ENCODE measurements at regions not wholly inside any gene's neighbourhood (a gene's known extent, or its start where the extent isn't known, plus 50 kb on each side); places are given as distances from the start of the nearest gene placed in this dataset.
A peak's percentile ranks its signal among the peaks of the same experiment; 100 is the strongest.
"Not testable (repeated sequence)": the region's sequence is repeated elsewhere in the genome, so short reads cannot be mapped to it uniquely, and the experiment has no call there.

DNA sequence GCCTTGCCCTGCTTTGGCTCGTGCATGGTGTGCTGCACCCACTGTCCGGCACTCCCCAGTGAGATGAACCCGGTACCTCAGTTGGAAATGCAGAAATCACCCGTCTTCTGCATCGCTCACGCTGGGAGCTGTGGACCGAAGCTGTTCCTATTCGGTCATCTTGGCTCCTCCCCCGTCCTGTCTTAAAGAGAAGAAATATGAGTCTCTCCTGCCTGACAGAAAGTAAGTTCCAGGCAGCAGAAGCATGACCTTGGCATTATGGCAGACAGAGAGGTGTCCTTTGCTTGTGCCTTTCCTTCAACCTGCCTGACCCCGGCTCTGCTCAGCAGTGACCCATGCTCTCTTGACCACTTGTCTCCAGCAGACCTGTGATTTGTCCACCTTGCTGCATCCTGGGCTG is 62.5 kb upstream of the CYP1B1 start:
- no peak for ATAC-seq
- no peak overlapping the region for H3K27ac ChIP-seq
- intact Hi-C loops (cut with DNase I) = no loop called here
- no peak for DNase-seq
- TF ChIP-seq, protein P1, sequence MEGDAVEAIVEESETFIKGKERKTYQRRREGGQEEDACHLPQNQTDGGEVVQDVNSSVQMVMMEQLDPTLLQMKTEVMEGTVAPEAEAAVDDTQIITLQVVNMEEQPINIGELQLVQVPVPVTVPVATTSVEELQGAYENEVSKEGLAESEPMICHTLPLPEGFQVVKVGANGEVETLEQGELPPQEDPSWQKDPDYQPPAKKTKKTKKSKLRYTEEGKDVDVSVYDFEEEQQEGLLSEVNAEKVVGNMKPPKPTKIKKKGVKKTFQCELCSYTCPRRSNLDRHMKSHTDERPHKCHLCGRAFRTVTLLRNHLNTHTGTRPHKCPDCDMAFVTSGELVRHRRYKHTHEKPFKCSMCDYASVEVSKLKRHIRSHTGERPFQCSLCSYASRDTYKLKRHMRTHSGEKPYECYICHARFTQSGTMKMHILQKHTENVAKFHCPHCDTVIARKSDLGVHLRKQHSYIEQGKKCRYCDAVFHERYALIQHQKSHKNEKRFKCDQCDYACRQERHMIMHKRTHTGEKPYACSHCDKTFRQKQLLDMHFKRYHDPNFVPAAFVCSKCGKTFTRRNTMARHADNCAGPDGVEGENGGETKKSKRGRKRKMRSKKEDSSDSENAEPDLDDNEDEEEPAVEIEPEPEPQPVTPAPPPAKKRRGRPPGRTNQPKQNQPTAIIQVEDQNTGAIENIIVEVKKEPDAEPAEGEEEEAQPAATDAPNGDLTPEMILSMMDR (IDR thresholded peaks at IDR 0.05) = no peak
- H3K9me3 ChIP-seq = no peaks in the 10 kb centered on the region
- no peak overlapping the region for H3K4me3 ChIP-seq
- no peaks in the 10 kb centered on the region for H3K27me3 ChIP-seq
- H3K4me1 ChIP-seq = no peaks in the 10 kb centered on the region
- H3K36me3 ChIP-seq = no peaks in the 10 kb centered on the region

DNA sequence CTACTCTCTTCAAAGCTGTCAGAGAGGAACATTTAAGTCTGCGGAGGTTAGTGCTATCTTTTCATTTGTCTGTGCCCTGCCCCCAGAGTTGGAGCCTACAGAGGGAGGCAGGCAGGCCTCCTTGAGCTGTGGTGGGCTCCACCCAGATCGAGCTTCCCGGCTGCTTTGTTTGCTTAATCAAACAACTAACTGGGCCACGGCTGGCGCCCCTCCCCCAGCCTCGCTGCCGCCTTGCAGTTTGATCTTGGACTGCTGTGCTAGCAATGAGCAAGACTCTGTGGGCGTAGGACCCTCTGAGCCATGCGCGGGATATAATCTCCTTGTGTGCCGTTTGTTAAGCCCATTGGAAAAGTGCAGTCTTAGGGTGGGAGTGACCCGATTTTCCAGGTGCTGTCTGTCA is 62.0 kb upstream of the CYP1B1 start:
- H3K4me1 ChIP-seq; H3K9me3 ChIP-seq; intact Hi-C loops (cut with DNase I); H3K36me3 ChIP-seq; H3K27ac ChIP-seq; ATAC-seq; H3K4me3 ChIP-seq; H3K27me3 ChIP-seq; DNase-seq: not testable (repeated sequence)

DNA sequence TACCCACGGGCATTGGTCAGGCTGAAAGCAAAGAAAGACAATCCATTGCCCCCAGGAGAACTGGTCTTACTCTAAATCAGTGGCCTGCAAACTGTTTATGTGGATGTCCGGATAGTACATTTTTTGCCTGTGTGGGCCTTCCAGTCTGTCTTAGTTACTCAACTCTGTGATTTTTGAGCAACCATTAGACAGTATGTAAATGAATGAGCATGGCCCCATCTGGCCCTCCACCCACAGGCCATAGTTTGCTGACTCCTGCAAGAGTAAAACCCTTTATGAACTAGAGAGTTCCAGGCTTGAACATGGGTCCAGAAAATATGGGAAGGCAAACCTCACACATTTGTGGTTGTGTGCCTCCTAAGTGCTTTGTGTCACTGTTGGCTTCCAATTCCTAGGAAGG is 55.7 kb upstream of the CYP1B1 start:
- H3K9me3 ChIP-seq = no peaks in the 10 kb centered on the region
- H3K4me1 ChIP-seq = peaks cover 8% of the 10 kb centered on the region
- H3K36me3 ChIP-seq = no peaks in the 10 kb centered on the region
- no peaks in the 10 kb centered on the region for H3K27me3 ChIP-seq
- intact Hi-C loops (cut with DNase I) = no loop called here
- DNase-seq = no peak
- peak; percentile 55 for ATAC-seq
- no peak overlapping the region for H3K4me3 ChIP-seq
- peak overlapping the region; percentile 47 for H3K27ac ChIP-seq
- TF ChIP-seq, protein P1 (IDR thresholded peaks at IDR 0.05) = no peak

GRCh38 chr2:38130876-38131275 is 54.9 kb upstream of the CYP1B1 start:
- no peak overlapping the region for H3K4me3 ChIP-seq
- DNase-seq (no peak), ATAC-seq (peak; percentile 77)
- peak overlapping the region; percentile 63 for H3K27ac ChIP-seq
- no peaks in the 10 kb centered on the region for H3K27me3 ChIP-seq
- no peaks in the 10 kb centered on the region for H3K9me3 ChIP-seq
- intact Hi-C loops (cut with DNase I) = no loop called here
- H3K36me3 ChIP-seq = no peaks in the 10 kb centered on the region
- TF ChIP-seq, protein P1 (IDR thresholded peaks at IDR 0.05) = no peak
- H3K4me1 ChIP-seq = peaks cover 8% of the 10 kb centered on the region

- TF ChIP-seq, protein P1 (IDR thresholded peaks at IDR 0.05) = no peak
- H3K27me3 ChIP-seq = no peaks in the 10 kb centered on the region
- H3K4me1 ChIP-seq = peaks cover 8% of the 10 kb centered on the region
- no peak overlapping the region for H3K4me3 ChIP-seq
- H3K9me3 ChIP-seq = no peaks in the 10 kb centered on the region
- intact Hi-C loops (cut with DNase I) = no loop called here
- H3K36me3 ChIP-seq = no peaks in the 10 kb centered on the region
- ATAC-seq (peak; percentile 78), DNase-seq (no peak)
- peak overlapping the region; percentile 63 for H3K27ac ChIP-seq
Measured at GRCh38 chr2:38129987-38130386, 54.0 kb upstream of the CYP1B1 start.

- Histone ChIP-seq H3K9me3 (no peaks in the 10 kb centered on the region), H3K36me3 (no peaks in the 10 kb centered on the region), H3K27me3 (no peaks in the 10 kb centered on the region), H3K4me1 (peaks cover 8% of the 10 kb centered on the region), H3K4me3 (no peak overlapping the region), H3K27ac (peak overlapping the region; percentile 63)
- no peak for DNase-seq
- peak; percentile 36 for ATAC-seq
- intact Hi-C loops (cut with DNase I) = no loop called here
- TF ChIP-seq, protein P1 (IDR thresholded peaks at IDR 0.05) = no peak
Measured at GRCh38 chr2:38129481-38129880, 53.5 kb upstream of the CYP1B1 start.

Data from upper lobe of right lung (tissue), 1 donor.